Nephron (organoid): ENCODE measurements at regions not wholly inside any gene's neighbourhood (a gene's known extent, or its start where the extent isn't known, plus 50 kb on each side); places are given as distances from the start of the nearest gene placed in this dataset.
"Not testable (repeated sequence)": the region's sequence is repeated elsewhere in the genome, so short reads cannot be mapped to it uniquely, and the experiment has no call there.

ENCODE experiments used
- H3K27ac Mint-ChIP-seq, 3 experiments: 2 replicates each; pipeline ENCODE4 v1.8.0; 2020; ENCODE audit warnings: mixed read lengths in 3 of 3, mild to moderate bottlenecking in 2 of 3, moderate library complexity in 1 of 3
- H3K27me3 Mint-ChIP-seq: 2 replicates; pipeline ENCODE4 v1.8.0; 2021; ENCODE audit warnings: low read depth, mild to moderate bottlenecking, moderate library complexity, mixed read lengths
- H3K36me3 Mint-ChIP-seq: 2 replicates; pipeline ENCODE4 v1.8.0; 2020; ENCODE audit warnings: low read depth, mixed read lengths
- H3K4me1 Mint-ChIP-seq: 2 replicates; pipeline ENCODE4 v1.8.0; 2020; ENCODE audit warnings: mixed read lengths
- H3K4me3 Mint-ChIP-seq, 3 experiments: 2 replicates each; pipeline ENCODE4 v1.8.0; 2020; ENCODE audit warnings: mild to moderate bottlenecking in 3 of 3, mixed read lengths in 3 of 3, moderate library complexity in 2 of 3
- H3K9me3 Mint-ChIP-seq: 2 replicates; pipeline ENCODE4 v1.8.0; 2020; ENCODE audit warnings: mixed read lengths
- CTCF ChIP-seq, 3 experiments: fragments of 200-600 bp; sonication (generic); IDR thresholded peaks; one replicate each; pipeline ENCODE4 v1.5.0; 2021; ENCODE audit warnings: antibody characterized with exemption in 3 of 3; ENCODE audit not compliant: unreplicated experiment in 3 of 3

DNA sequence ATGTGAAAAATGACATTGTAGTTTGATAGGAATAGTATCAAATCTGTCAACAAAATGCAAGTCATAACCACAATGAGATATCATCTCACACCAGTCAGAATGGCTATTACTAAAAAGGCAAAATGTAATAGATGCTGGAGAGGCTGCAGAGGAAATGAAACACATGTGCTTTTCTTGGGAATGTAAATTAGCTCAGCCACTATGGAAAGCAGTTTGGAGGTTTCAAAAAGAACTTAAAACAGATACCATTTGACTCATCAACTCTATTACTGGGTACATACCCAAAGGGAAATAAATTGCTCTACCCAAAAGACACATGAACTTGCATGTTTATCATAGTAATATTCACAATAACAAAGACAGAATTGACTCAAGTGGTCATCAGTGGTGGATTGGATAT, 572.6 kb downstream of the TRIB2 start:
- Mint-ChIP-seq H3K9me3 (no peaks in the 10 kb centered on the region), H3K4me3 (no peak overlapping the region), H3K27me3 (peaks cover 3% of the 10 kb centered on the region), H3K27ac (no peak overlapping the region), H3K4me1 (no peaks in the 10 kb centered on the region), H3K36me3 (no peaks in the 10 kb centered on the region)
- TF ChIP-seq CTCF (IDR thresholded peaks at IDR 0.05; ENCODE audit: unreplicated experiment in 3 of 3): no peak

DNA sequence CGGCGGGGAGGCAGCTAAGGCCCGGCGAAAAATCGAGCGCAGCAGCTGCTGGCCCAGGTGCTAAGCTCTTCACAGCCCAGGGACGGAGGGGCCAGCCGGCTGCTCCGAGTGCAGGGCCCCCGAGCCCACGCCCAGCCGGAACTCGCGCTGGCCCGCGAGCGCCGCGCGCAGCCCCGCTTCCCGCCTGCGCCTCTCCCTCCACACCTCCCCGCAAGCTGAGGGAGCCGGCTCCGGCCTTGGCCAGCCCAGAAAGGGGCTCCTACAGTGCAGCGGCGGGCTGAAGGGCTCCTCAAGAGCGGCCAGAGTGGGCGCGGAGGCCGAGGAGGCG, 591.7 kb downstream of the TRIB2 start:
- H3K4me3 Mint-ChIP-seq, H3K4me1 Mint-ChIP-seq, H3K9me3 Mint-ChIP-seq, H3K36me3 Mint-ChIP-seq, H3K27me3 Mint-ChIP-seq, H3K27ac Mint-ChIP-seq: not testable (repeated sequence)

DNA sequence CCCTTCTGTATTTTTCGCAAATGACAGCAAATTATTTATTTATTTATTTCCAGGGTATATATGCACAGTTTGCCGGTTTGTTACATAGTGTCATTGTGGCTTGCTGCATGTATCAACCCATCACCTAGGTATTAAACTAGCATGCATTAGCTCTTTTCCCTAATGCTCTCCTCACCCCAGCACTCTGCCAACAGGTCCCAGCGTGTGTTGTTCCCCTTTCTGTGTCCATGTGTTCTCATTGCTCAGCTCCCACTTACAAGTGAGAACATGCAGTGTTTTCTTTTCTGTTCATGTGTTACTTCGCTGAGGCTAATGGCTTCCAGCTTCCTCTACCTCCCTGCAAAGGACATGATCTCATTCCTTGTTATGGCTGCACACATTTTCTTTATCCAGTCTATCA, 592.3 kb downstream of the TRIB2 start:
- Mint-ChIP-seq H3K9me3 (peaks cover 12% of the 10 kb centered on the region), H3K27ac (no peak overlapping the region), H3K36me3 (no peaks in the 10 kb centered on the region), H3K4me1 (no peaks in the 10 kb centered on the region), H3K4me3 (no peak overlapping the region), H3K27me3 (no peaks in the 10 kb centered on the region)
- TF ChIP-seq CTCF (IDR thresholded peaks at IDR 0.05; ENCODE audit: unreplicated experiment in 3 of 3): no peak

- Mint-ChIP-seq H3K4me1 (no peaks in the 10 kb centered on the region), H3K27me3 (no peaks in the 10 kb centered on the region), H3K36me3 (no peaks in the 10 kb centered on the region), H3K9me3 (no peaks in the 10 kb centered on the region), H3K4me3 (no peak overlapping the region), H3K27ac (no peak overlapping the region)
- no peak for TF ChIP-seq CTCF (IDR thresholded peaks at IDR 0.05; ENCODE audit: unreplicated experiment in 3 of 3)
Measured at GRCh38 chr2:13332060-13332459, 615.3 kb downstream of the TRIB2 start.

GRCh38 chr2:13334071-13334470, 617.3 kb downstream of the TRIB2 start:
- not testable (repeated sequence) for H3K9me3 Mint-ChIP-seq, H3K27me3 Mint-ChIP-seq, H3K4me1 Mint-ChIP-seq, H3K36me3 Mint-ChIP-seq, H3K4me3 Mint-ChIP-seq, H3K27ac Mint-ChIP-seq

- H3K27me3 Mint-ChIP-seq: peaks cover 5% of the 10 kb centered on the region
- H3K4me1 Mint-ChIP-seq: no peaks in the 10 kb centered on the region
- TF ChIP-seq CTCF (IDR thresholded peaks at IDR 0.05; ENCODE audit: unreplicated experiment in 3 of 3): no peak
- no peaks in the 10 kb centered on the region for H3K9me3 Mint-ChIP-seq
- H3K27ac Mint-ChIP-seq: no peak overlapping the region
- no peaks in the 10 kb centered on the region for H3K36me3 Mint-ChIP-seq
- H3K4me3 Mint-ChIP-seq: no peak overlapping the region
Measured at GRCh38 chr2:13334545-13334944, 617.8 kb downstream of the TRIB2 start.

DNA sequence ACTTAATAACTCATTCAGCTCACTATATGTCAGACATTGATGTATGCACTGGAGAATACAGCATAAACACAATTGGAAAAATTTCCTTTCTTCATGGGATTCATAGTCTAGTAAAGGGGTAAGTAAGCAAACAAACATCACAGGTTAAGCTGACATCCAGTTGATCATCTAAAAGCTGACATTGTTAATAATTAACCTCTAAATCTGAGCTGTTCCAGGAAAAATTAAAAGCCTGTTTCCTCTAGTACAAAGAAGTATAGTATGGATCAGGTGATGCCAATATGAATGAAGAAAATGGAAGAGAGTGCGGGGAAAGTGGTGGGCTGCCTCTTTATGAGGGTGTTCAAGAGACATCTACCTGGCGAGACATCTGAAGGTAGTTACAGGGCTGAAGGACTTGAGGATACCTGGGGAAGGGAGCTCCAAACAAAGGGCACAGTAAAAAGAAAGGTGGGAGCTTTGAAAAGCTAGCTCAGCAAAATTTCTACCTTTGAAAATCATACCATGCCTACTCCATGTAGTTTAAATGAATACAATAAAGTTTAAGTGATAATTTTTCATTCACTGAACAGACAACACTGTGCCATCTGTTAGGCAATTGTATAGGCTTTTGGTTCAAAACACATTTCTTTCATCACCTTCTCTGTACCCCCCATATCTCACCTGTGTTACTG, 619.3 kb downstream of the TRIB2 start:
- H3K4me1 Mint-ChIP-seq: no peaks in the 10 kb centered on the region
- TF ChIP-seq CTCF (IDR thresholded peaks at IDR 0.05; ENCODE audit: unreplicated experiment in 3 of 3): no peak
- H3K36me3 Mint-ChIP-seq: no peaks in the 10 kb centered on the region
- H3K4me3 Mint-ChIP-seq: no peak overlapping the region
- H3K9me3 Mint-ChIP-seq: no peaks in the 10 kb centered on the region
- H3K27me3 Mint-ChIP-seq: peaks cover 5% of the 10 kb centered on the region
- no peak overlapping the region for H3K27ac Mint-ChIP-seq
